ENCODE measurements at regions not wholly inside any gene's neighbourhood (a gene's known extent, or its start where the extent isn't known, plus 50 kb on each side); places are given as distances from the start of the nearest gene placed in this dataset.

DNA sequence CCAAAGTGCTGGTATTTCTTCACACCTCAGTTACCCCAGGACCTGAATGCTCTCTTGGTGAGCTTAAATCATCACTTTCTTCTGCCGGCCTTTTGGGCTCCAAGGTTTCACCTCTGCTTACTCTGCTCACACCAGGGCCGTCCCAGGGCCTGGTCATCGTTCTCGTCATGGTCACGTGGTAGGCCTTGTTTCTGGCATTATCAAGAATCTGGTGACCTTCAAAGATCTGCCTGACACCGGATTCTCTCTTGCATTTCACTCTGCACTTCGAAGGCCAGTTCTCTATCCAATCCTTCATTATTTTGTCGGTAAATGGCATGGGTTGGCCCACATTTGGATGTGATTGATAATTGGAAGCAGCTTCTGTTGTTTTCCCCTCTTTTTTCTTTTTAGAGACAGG, 80.5 kb downstream of the HRH4 start:
- no peak overlapping the region for H3K27ac ChIP-seq (replicated peaks; ENCODE audit: low read length)
- no peaks in the 10 kb centered on the region for H3K36me3 ChIP-seq (replicated peaks in 1 of 2; ENCODE audit: control insufficient read depth in 2 of 2, insufficient read depth in 2 of 2, low read length in 2 of 2)
- no peaks in the 10 kb centered on the region for H3K9me3 ChIP-seq (replicated peaks in 1 of 2; ENCODE audit: control insufficient read depth in 2 of 2, insufficient read depth in 1 of 2, low read depth in 1 of 2, low read length in 2 of 2)
- DNase-seq (ENCODE audit: low spot score) = no peak
- H3K9ac ChIP-seq (ENCODE audit: low read depth, low read length, poor library complexity) = no peak overlapping the region
- no peak overlapping the region for H3K18ac ChIP-seq (ENCODE audit: low read length)
- no peak overlapping the region for H3K4me2 ChIP-seq (ENCODE audit: insufficient read depth, low read length, poor library complexity, severe bottlenecking)
- WGBS, 2 donors (ENCODE audit: extremely low coverage in 2 of 2, insufficient read length in 2 of 2, insufficient replicate concordance in 1 of 2) = no CpG with 5 or more reads among the region's 8 CpGs
- H4K91ac ChIP-seq (ENCODE audit: low read depth, low read length, poor library complexity) = no peak overlapping the region
- H2AFZ ChIP-seq (ENCODE audit: low read length) = no peak overlapping the region
- no peak overlapping the region for H2BK5ac ChIP-seq (ENCODE audit: low read length)
- no peak overlapping the region for H4K8ac ChIP-seq (ENCODE audit: low read depth, low read length)
- no peak overlapping the region for H2BK12ac ChIP-seq (ENCODE audit: low read length)
- no peak overlapping the region for H2BK120ac ChIP-seq (ENCODE audit: low read depth, low read length)
- no peak overlapping the region for H2BK15ac ChIP-seq (ENCODE audit: low read length)
- no peak overlapping the region for H3K4ac ChIP-seq (ENCODE audit: low read length)
- H3K4me3 ChIP-seq (ENCODE audit: low read length in 2 of 2) = no peak overlapping the region
- H2AK5ac ChIP-seq (ENCODE audit: low read depth, low read length) = no peak overlapping the region
- no peak overlapping the region for H3K14ac ChIP-seq (ENCODE audit: low read length)
- H3K4me1 ChIP-seq (ENCODE audit: control insufficient read depth in 2 of 2, insufficient read depth in 1 of 2, low read depth in 1 of 2, low read length in 2 of 2) = no peaks in the 10 kb centered on the region
- no peak overlapping the region for H3K23ac ChIP-seq (ENCODE audit: low read depth, low read length, poor library complexity)
- H3K27me3 ChIP-seq (ENCODE audit: control insufficient read depth in 3 of 3, insufficient read depth in 3 of 3, low read depth in 1 of 3, low read length in 3 of 3) = no peaks in the 10 kb centered on the region
- no peaks in the 10 kb centered on the region for H3K79me1 ChIP-seq (ENCODE audit: low read depth, low read length)

DNA sequence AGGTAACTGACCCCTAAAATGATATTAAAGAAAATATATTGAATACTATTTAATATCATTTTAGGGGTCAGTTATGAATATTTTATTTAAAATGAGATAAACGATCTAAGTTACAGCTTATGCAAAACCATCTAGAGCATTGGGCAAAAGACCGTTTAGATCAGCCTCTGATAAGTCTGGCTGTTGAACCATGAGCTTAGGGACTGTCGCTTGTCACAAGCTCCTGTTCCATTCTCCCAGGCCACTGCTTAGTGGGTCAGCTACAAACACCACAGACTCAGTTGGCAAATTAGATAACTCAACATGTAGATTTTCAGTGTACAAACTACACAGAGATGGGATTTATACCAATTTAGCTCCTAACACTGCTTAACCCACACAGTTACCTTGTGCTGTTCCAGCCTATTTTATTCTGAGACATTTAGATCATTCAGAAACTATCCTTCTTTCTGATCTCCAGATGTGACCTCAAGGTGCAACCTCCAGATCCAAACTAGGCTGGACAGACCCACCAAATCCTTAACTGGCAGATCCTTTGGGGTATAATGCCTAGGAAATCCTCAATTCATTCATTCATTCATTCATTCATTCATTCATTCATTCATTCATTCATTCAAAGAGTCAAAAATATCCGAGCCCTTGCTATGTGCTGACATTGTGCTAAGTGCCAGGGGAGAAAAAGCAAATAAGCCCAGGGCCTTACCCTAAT, 82.8 kb downstream of the HRH4 start:
- no CpG with 5 or more reads among the region's 4 CpGs for WGBS, 2 donors (ENCODE audit: extremely low coverage in 2 of 2, insufficient read length in 2 of 2, insufficient replicate concordance in 1 of 2)
- Histone ChIP-seq H3K9me3 (replicated peaks in 1 of 2; ENCODE audit: control insufficient read depth in 2 of 2, insufficient read depth in 1 of 2, low read depth in 1 of 2, low read length in 2 of 2) (no peaks in the 10 kb centered on the region), H3K14ac (ENCODE audit: low read length) (no peak overlapping the region), H3K9ac (ENCODE audit: low read depth, low read length, poor library complexity) (no peak overlapping the region), H2BK12ac (ENCODE audit: low read length) (no peak overlapping the region), H3K4me1 (ENCODE audit: control insufficient read depth in 2 of 2, insufficient read depth in 1 of 2, low read depth in 1 of 2, low read length in 2 of 2) (no peaks in the 10 kb centered on the region), H4K8ac (ENCODE audit: low read depth, low read length) (no peak overlapping the region), H3K23ac (ENCODE audit: low read depth, low read length, poor library complexity) (no peak overlapping the region), H2BK120ac (ENCODE audit: low read depth, low read length) (no peak overlapping the region), H2BK15ac (ENCODE audit: low read length) (no peak overlapping the region), H2AFZ (ENCODE audit: low read length) (no peak overlapping the region), H4K91ac (ENCODE audit: low read depth, low read length, poor library complexity) (no peak overlapping the region), H3K36me3 (replicated peaks in 1 of 2; ENCODE audit: control insufficient read depth in 2 of 2, insufficient read depth in 2 of 2, low read length in 2 of 2) (no peaks in the 10 kb centered on the region), H2BK5ac (ENCODE audit: low read length) (no peak overlapping the region), H3K4me3 (ENCODE audit: low read length in 2 of 2) (no peak overlapping the region), H3K79me1 (ENCODE audit: low read depth, low read length) (no peaks in the 10 kb centered on the region), H3K18ac (ENCODE audit: low read length) (no peak overlapping the region), H3K4ac (ENCODE audit: low read length) (no peak overlapping the region), H3K27me3 (ENCODE audit: control insufficient read depth in 3 of 3, insufficient read depth in 3 of 3, low read depth in 1 of 3, low read length in 3 of 3) (no peaks in the 10 kb centered on the region), H2AK5ac (ENCODE audit: low read depth, low read length) (no peak overlapping the region), H3K4me2 (ENCODE audit: insufficient read depth, low read length, poor library complexity, severe bottlenecking) (no peak overlapping the region), H3K27ac (replicated peaks; ENCODE audit: low read length) (no peak overlapping the region)
- no peak for DNase-seq (ENCODE audit: low spot score)

- H3K36me3 ChIP-seq (replicated peaks in 1 of 2; ENCODE audit: control insufficient read depth in 2 of 2, insufficient read depth in 2 of 2, low read length in 2 of 2) = no peaks in the 10 kb centered on the region
- peak; percentile 65 for DNase-seq (ENCODE audit: low spot score)
These were observed 83.5 kb downstream of the HRH4 start for GRCh38 chr18:24543795-24544498.

GRCh38 chr18:24544949-24545348, 84.5 kb downstream of the HRH4 start:
- H4K8ac ChIP-seq (ENCODE audit: low read depth, low read length) = no peak overlapping the region
- no peaks in the 10 kb centered on the region for H3K36me3 ChIP-seq (replicated peaks in 1 of 2; ENCODE audit: control insufficient read depth in 2 of 2, insufficient read depth in 2 of 2, low read length in 2 of 2)
- H2BK120ac ChIP-seq (ENCODE audit: low read depth, low read length) = no peak overlapping the region
- no peak overlapping the region for H4K91ac ChIP-seq (ENCODE audit: low read depth, low read length, poor library complexity)
- H3K9me3 ChIP-seq (replicated peaks in 1 of 2; ENCODE audit: control insufficient read depth in 2 of 2, insufficient read depth in 1 of 2, low read depth in 1 of 2, low read length in 2 of 2) = no peaks in the 10 kb centered on the region
- no peak overlapping the region for H3K14ac ChIP-seq (ENCODE audit: low read length)
- H3K4me2 ChIP-seq (ENCODE audit: insufficient read depth, low read length, poor library complexity, severe bottlenecking) = no peak overlapping the region
- H2AK5ac ChIP-seq (ENCODE audit: low read depth, low read length) = no peak overlapping the region
- H3K4me3 ChIP-seq (ENCODE audit: low read length in 2 of 2) = no peak overlapping the region
- H2BK5ac ChIP-seq (ENCODE audit: low read length) = no peak overlapping the region
- H3K4ac ChIP-seq (ENCODE audit: low read length) = no peak overlapping the region
- no peak overlapping the region for H3K9ac ChIP-seq (ENCODE audit: low read depth, low read length, poor library complexity)
- no peak for DNase-seq (ENCODE audit: low spot score)
- no peak overlapping the region for H2BK15ac ChIP-seq (ENCODE audit: low read length)
- no peak overlapping the region for H2BK12ac ChIP-seq (ENCODE audit: low read length)
- no CpG with 5 or more reads among the region's 4 CpGs for WGBS, 2 donors (ENCODE audit: extremely low coverage in 2 of 2, insufficient read length in 2 of 2, insufficient replicate concordance in 1 of 2)
- H3K79me1 ChIP-seq (ENCODE audit: low read depth, low read length) = no peaks in the 10 kb centered on the region
- no peaks in the 10 kb centered on the region for H3K27me3 ChIP-seq (ENCODE audit: control insufficient read depth in 3 of 3, insufficient read depth in 3 of 3, low read depth in 1 of 3, low read length in 3 of 3)
- H2AFZ ChIP-seq (ENCODE audit: low read length) = no peak overlapping the region
- no peaks in the 10 kb centered on the region for H3K4me1 ChIP-seq (ENCODE audit: control insufficient read depth in 2 of 2, insufficient read depth in 1 of 2, low read depth in 1 of 2, low read length in 2 of 2)
- no peak overlapping the region for H3K23ac ChIP-seq (ENCODE audit: low read depth, low read length, poor library complexity)
- no peak overlapping the region for H3K27ac ChIP-seq (replicated peaks; ENCODE audit: low read length)
- H3K18ac ChIP-seq (ENCODE audit: low read length) = no peak overlapping the region

More at GRCh38 chr18:24543795-24544498, 83.5 kb downstream of the HRH4 start:
- no peaks in the 10 kb centered on the region for H3K4me1 ChIP-seq (ENCODE audit: control insufficient read depth in 2 of 2, insufficient read depth in 1 of 2, low read depth in 1 of 2, low read length in 2 of 2)
- H3K18ac ChIP-seq (ENCODE audit: low read length) = no peak overlapping the region
- no peaks in the 10 kb centered on the region for H3K79me1 ChIP-seq (ENCODE audit: low read depth, low read length)
- no peak overlapping the region for H4K91ac ChIP-seq (ENCODE audit: low read depth, low read length, poor library complexity)
- no peak overlapping the region for H3K4me3 ChIP-seq (ENCODE audit: low read length in 2 of 2)
- H2AK5ac ChIP-seq (ENCODE audit: low read depth, low read length) = no peak overlapping the region
- no peak overlapping the region for H3K23ac ChIP-seq (ENCODE audit: low read depth, low read length, poor library complexity)
- H2AFZ ChIP-seq (ENCODE audit: low read length) = peak overlapping the region; percentile 7
- H3K9ac ChIP-seq (ENCODE audit: low read depth, low read length, poor library complexity) = no peak overlapping the region
- H3K27me3 ChIP-seq (ENCODE audit: control insufficient read depth in 3 of 3, insufficient read depth in 3 of 3, low read depth in 1 of 3, low read length in 3 of 3) = no peaks in the 10 kb centered on the region
- no peak overlapping the region for H2BK15ac ChIP-seq (ENCODE audit: low read length)
- no peak overlapping the region for H2BK12ac ChIP-seq (ENCODE audit: low read length)
- no peak overlapping the region for H4K8ac ChIP-seq (ENCODE audit: low read depth, low read length)
- no peak overlapping the region for H3K4me2 ChIP-seq (ENCODE audit: insufficient read depth, low read length, poor library complexity, severe bottlenecking)
- H2BK5ac ChIP-seq (ENCODE audit: low read length) = no peak overlapping the region
- WGBS, 2 donors (ENCODE audit: extremely low coverage in 2 of 2, insufficient read length in 2 of 2, insufficient replicate concordance in 1 of 2) = no CpG with 5 or more reads among the region's 6 CpGs
- no peak overlapping the region for H3K4ac ChIP-seq (ENCODE audit: low read length)
- H3K9me3 ChIP-seq (replicated peaks in 1 of 2; ENCODE audit: control insufficient read depth in 2 of 2, insufficient read depth in 1 of 2, low read depth in 1 of 2, low read length in 2 of 2) = no peaks in the 10 kb centered on the region
- no peak overlapping the region for H3K14ac ChIP-seq (ENCODE audit: low read length)
- no peak overlapping the region for H2BK120ac ChIP-seq (ENCODE audit: low read depth, low read length)
- no peak overlapping the region for H3K27ac ChIP-seq (replicated peaks; ENCODE audit: low read length)
